ENCODE measurements at regions not wholly inside any gene's neighbourhood (a gene's known extent, or its start where the extent isn't known, plus 50 kb on each side); places are given as distances from the start of the nearest gene placed in this dataset.
"Not testable (repeated sequence)": the region's sequence is repeated elsewhere in the genome, so short reads cannot be mapped to it uniquely, and the experiment has no call there.

GRCh38 chr21:10397495-10397915, 123.9 kb upstream of the TPTE start:
- not testable (repeated sequence) for DNase-seq (ENCODE audit: low spot score in 2 of 2); ATAC-seq (replicated peaks; ENCODE audit: extremely low read depth, poor library complexity, severe bottlenecking); H3K4me3 Mint-ChIP-seq; H3K36me3 Mint-ChIP-seq (ENCODE audit: insufficient read depth); H3K4me1 Mint-ChIP-seq; H3K27me3 Mint-ChIP-seq; H3K9me3 Mint-ChIP-seq; H3K27ac Mint-ChIP-seq (ENCODE audit: low read depth)

- not testable (repeated sequence) for H3K9me3 Mint-ChIP-seq; H3K27ac Mint-ChIP-seq (ENCODE audit: low read depth); H3K4me3 Mint-ChIP-seq; H3K4me1 Mint-ChIP-seq; DNase-seq (ENCODE audit: low spot score in 2 of 2); H3K27me3 Mint-ChIP-seq; ATAC-seq (replicated peaks; ENCODE audit: extremely low read depth, poor library complexity, severe bottlenecking); H3K36me3 Mint-ChIP-seq (ENCODE audit: insufficient read depth)
These were observed 122.5 kb upstream of the TPTE start for GRCh38 chr21:10398692-10399489.

GRCh38 chr21:10400622-10401361, 120.6 kb upstream of the TPTE start:
- not testable (repeated sequence) for H3K36me3 Mint-ChIP-seq (ENCODE audit: insufficient read depth); H3K4me1 Mint-ChIP-seq; H3K4me3 Mint-ChIP-seq; ATAC-seq (replicated peaks; ENCODE audit: extremely low read depth, poor library complexity, severe bottlenecking); H3K27ac Mint-ChIP-seq (ENCODE audit: low read depth); H3K9me3 Mint-ChIP-seq; DNase-seq (ENCODE audit: low spot score in 2 of 2); H3K27me3 Mint-ChIP-seq

GRCh38 chr21:10402461-10402860, 118.9 kb upstream of the TPTE start:
- H3K9me3 Mint-ChIP-seq: peaks cover 11% of the 10 kb centered on the region
- not testable (repeated sequence) for ATAC-seq (replicated peaks; ENCODE audit: extremely low read depth, poor library complexity, severe bottlenecking); H3K27me3 Mint-ChIP-seq; H3K36me3 Mint-ChIP-seq (ENCODE audit: insufficient read depth); H3K27ac Mint-ChIP-seq (ENCODE audit: low read depth); H3K4me1 Mint-ChIP-seq; H3K4me3 Mint-ChIP-seq; DNase-seq (ENCODE audit: low spot score in 2 of 2)

GRCh38 chr21:10405331-10405730, 116.1 kb upstream of the TPTE start:
- not testable (repeated sequence) for H3K27me3 Mint-ChIP-seq; H3K4me1 Mint-ChIP-seq; DNase-seq (ENCODE audit: low spot score in 2 of 2); ATAC-seq (replicated peaks; ENCODE audit: extremely low read depth, poor library complexity, severe bottlenecking); H3K27ac Mint-ChIP-seq (ENCODE audit: low read depth); H3K4me3 Mint-ChIP-seq; H3K36me3 Mint-ChIP-seq (ENCODE audit: insufficient read depth)
- H3K9me3 Mint-ChIP-seq: peaks cover 11% of the 10 kb centered on the region

- not testable (repeated sequence) for H3K4me1 Mint-ChIP-seq; H3K36me3 Mint-ChIP-seq (ENCODE audit: insufficient read depth); ATAC-seq (replicated peaks; ENCODE audit: extremely low read depth, poor library complexity, severe bottlenecking); H3K4me3 Mint-ChIP-seq; H3K27ac Mint-ChIP-seq (ENCODE audit: low read depth); DNase-seq (ENCODE audit: low spot score in 2 of 2); H3K27me3 Mint-ChIP-seq
- H3K9me3 Mint-ChIP-seq: peaks cover 11% of the 10 kb centered on the region
These were observed 111.6 kb upstream of the TPTE start for GRCh38 chr21:10409786-10410185.

- not testable (repeated sequence) for H3K4me1 Mint-ChIP-seq; H3K27me3 Mint-ChIP-seq; DNase-seq (ENCODE audit: low spot score in 2 of 2); ATAC-seq (replicated peaks; ENCODE audit: extremely low read depth, poor library complexity, severe bottlenecking); H3K9me3 Mint-ChIP-seq; H3K36me3 Mint-ChIP-seq (ENCODE audit: insufficient read depth); H3K4me3 Mint-ChIP-seq; H3K27ac Mint-ChIP-seq (ENCODE audit: low read depth)
These were observed 110.9 kb upstream of the TPTE start for GRCh38 chr21:10410354-10410929.

GRCh38 chr21:10411776-10412526, 109.4 kb upstream of the TPTE start:
- not testable (repeated sequence) for DNase-seq (ENCODE audit: low spot score in 2 of 2); H3K27ac Mint-ChIP-seq (ENCODE audit: low read depth); H3K9me3 Mint-ChIP-seq; ATAC-seq (replicated peaks; ENCODE audit: extremely low read depth, poor library complexity, severe bottlenecking); H3K4me3 Mint-ChIP-seq; H3K4me1 Mint-ChIP-seq; H3K27me3 Mint-ChIP-seq; H3K36me3 Mint-ChIP-seq (ENCODE audit: insufficient read depth)

- H3K4me1 Mint-ChIP-seq; H3K36me3 Mint-ChIP-seq (ENCODE audit: insufficient read depth); H3K27ac Mint-ChIP-seq (ENCODE audit: low read depth); ATAC-seq (replicated peaks; ENCODE audit: extremely low read depth, poor library complexity, severe bottlenecking); H3K27me3 Mint-ChIP-seq; H3K4me3 Mint-ChIP-seq; DNase-seq (ENCODE audit: low spot score in 2 of 2); H3K9me3 Mint-ChIP-seq: not testable (repeated sequence)
These were observed 108.5 kb upstream of the TPTE start for GRCh38 chr21:10412928-10413246.

- not testable (repeated sequence) for H3K9me3 Mint-ChIP-seq; H3K36me3 Mint-ChIP-seq (ENCODE audit: insufficient read depth); H3K4me3 Mint-ChIP-seq; DNase-seq (ENCODE audit: low spot score in 2 of 2); H3K27ac Mint-ChIP-seq (ENCODE audit: low read depth); H3K4me1 Mint-ChIP-seq; H3K27me3 Mint-ChIP-seq; ATAC-seq (replicated peaks; ENCODE audit: extremely low read depth, poor library complexity, severe bottlenecking)
These were observed 107.9 kb upstream of the TPTE start for GRCh38 chr21:10413247-10414120.

GRCh38 chr21:10414121-10414924, 107.1 kb upstream of the TPTE start:
- not testable (repeated sequence) for H3K36me3 Mint-ChIP-seq (ENCODE audit: insufficient read depth); H3K4me1 Mint-ChIP-seq; DNase-seq (ENCODE audit: low spot score in 2 of 2); H3K27ac Mint-ChIP-seq (ENCODE audit: low read depth); H3K4me3 Mint-ChIP-seq; H3K27me3 Mint-ChIP-seq; ATAC-seq (replicated peaks; ENCODE audit: extremely low read depth, poor library complexity, severe bottlenecking); H3K9me3 Mint-ChIP-seq

Data from central memory CD8-positive, alpha-beta T cell (primary cell).